ENCODE measurements at regions not wholly inside any gene's neighbourhood (a gene's known extent, or its start where the extent isn't known, plus 50 kb on each side); places are given as distances from the start of the nearest gene placed in this dataset.

DNA sequence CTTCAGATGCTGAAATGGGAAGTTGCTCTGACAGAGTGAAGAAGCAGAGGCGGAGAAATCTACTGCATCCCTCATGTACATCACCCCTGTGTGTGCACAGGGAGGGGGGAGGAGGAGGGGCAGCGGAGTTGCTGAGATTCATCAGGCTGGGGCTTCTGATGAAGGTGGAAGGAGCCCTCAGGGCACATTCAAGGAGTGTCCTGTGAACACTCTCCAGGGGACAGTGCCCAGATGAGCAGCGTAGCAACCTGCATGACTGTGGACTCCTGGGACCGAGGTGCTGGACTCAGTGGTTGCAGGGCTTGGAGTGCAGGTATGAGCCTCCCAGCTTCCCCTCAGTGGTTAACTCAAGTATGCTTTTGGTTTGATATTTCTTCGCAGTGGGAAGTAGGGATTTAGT, 257.8 kb upstream of the B3GAT1 start:
- H3K79me2 ChIP-seq: no peaks in the 10 kb centered on the region
- no peaks in the 10 kb centered on the region for H3K36me3 ChIP-seq (ENCODE audit: control insufficient read depth, insufficient read depth, low read length)
- no peak overlapping the region for H2AFZ ChIP-seq
- H3K4me1 ChIP-seq: no peaks in the 10 kb centered on the region
- TF ChIP-seq, protein P1, sequence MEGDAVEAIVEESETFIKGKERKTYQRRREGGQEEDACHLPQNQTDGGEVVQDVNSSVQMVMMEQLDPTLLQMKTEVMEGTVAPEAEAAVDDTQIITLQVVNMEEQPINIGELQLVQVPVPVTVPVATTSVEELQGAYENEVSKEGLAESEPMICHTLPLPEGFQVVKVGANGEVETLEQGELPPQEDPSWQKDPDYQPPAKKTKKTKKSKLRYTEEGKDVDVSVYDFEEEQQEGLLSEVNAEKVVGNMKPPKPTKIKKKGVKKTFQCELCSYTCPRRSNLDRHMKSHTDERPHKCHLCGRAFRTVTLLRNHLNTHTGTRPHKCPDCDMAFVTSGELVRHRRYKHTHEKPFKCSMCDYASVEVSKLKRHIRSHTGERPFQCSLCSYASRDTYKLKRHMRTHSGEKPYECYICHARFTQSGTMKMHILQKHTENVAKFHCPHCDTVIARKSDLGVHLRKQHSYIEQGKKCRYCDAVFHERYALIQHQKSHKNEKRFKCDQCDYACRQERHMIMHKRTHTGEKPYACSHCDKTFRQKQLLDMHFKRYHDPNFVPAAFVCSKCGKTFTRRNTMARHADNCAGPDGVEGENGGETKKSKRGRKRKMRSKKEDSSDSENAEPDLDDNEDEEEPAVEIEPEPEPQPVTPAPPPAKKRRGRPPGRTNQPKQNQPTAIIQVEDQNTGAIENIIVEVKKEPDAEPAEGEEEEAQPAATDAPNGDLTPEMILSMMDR (IDR thresholded peaks at IDR 0.05): no peak
- H3K4me3 ChIP-seq (ENCODE audit: low read depth, low read length): no peak overlapping the region
- H3K9ac ChIP-seq: no peak overlapping the region
- no peak overlapping the region for H3K27ac ChIP-seq
- H3K9me3 ChIP-seq (ENCODE audit: control insufficient read depth, low read length): no peaks in the 10 kb centered on the region
- no peaks in the 10 kb centered on the region for H3K27me3 ChIP-seq (ENCODE audit: control insufficient read depth, insufficient read depth, low read length)
- H3K4me2 ChIP-seq (ENCODE audit: low read length): no peak overlapping the region

DNA sequence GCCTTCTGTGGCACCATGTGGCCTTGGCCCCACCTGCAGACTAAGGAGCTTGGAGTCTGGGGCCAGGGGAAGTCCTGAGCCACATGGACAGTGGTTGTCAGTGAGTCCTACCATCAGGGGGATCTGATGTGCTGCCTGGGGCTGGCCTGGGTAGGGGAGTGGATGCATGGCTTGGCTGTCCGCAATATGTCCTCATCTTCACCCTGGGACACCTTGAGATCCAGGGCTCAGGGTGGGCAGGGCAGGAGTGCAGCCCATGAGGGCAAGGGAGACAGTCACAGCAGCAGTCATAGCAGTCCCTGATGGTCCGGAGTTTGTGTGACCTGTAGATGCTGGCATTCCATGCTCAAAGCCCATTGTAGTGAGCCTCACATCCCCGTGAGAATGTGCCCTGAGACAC, 256.8 kb upstream of the B3GAT1 start:
- no peak overlapping the region for H2AFZ ChIP-seq
- no peak overlapping the region for H3K9ac ChIP-seq
- no peak overlapping the region for H3K27ac ChIP-seq
- TF ChIP-seq, protein P1 (IDR thresholded peaks at IDR 0.05): no peak
- no peak overlapping the region for H3K4me2 ChIP-seq (ENCODE audit: low read length)
- H3K4me1 ChIP-seq: no peaks in the 10 kb centered on the region
- H3K9me3 ChIP-seq (ENCODE audit: control insufficient read depth, low read length): no peaks in the 10 kb centered on the region
- no peaks in the 10 kb centered on the region for H3K79me2 ChIP-seq
- H3K27me3 ChIP-seq (ENCODE audit: control insufficient read depth, insufficient read depth, low read length): no peaks in the 10 kb centered on the region
- H3K36me3 ChIP-seq (ENCODE audit: control insufficient read depth, insufficient read depth, low read length): no peaks in the 10 kb centered on the region
- H3K4me3 ChIP-seq (ENCODE audit: low read depth, low read length): no peak overlapping the region

DNA sequence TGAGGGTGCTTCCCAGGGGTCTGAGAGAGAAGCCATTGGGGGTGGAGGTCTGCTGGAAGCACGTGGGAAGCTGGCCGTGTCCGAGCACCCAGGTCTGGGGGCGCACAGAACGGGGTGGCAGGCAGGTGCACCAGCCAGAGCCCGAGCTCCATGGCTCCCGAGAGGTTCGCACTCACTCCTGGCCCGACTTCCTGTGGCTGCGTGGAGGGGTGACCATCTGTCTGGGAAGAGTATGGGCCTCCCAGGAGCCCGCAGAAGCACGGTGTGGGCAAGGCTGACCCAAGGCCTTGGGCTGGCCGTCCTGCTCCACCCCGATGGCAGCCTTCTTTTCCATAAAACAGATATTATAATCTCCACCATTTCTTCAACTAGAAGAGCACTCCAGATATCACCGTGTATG, 256.0 kb upstream of the B3GAT1 start:
- no peaks in the 10 kb centered on the region for H3K79me2 ChIP-seq
- no peak overlapping the region for H2AFZ ChIP-seq
- H3K9me3 ChIP-seq (ENCODE audit: control insufficient read depth, low read length): no peaks in the 10 kb centered on the region
- no peak overlapping the region for H3K9ac ChIP-seq
- TF ChIP-seq, protein P1 (IDR thresholded peaks at IDR 0.05): no peak
- H3K4me3 ChIP-seq (ENCODE audit: low read depth, low read length): no peak overlapping the region
- H3K27me3 ChIP-seq (ENCODE audit: control insufficient read depth, insufficient read depth, low read length): no peaks in the 10 kb centered on the region
- no peaks in the 10 kb centered on the region for H3K4me1 ChIP-seq
- no peaks in the 10 kb centered on the region for H3K36me3 ChIP-seq (ENCODE audit: control insufficient read depth, insufficient read depth, low read length)
- H3K4me2 ChIP-seq (ENCODE audit: low read length): no peak overlapping the region
- H3K27ac ChIP-seq: no peak overlapping the region

DNA sequence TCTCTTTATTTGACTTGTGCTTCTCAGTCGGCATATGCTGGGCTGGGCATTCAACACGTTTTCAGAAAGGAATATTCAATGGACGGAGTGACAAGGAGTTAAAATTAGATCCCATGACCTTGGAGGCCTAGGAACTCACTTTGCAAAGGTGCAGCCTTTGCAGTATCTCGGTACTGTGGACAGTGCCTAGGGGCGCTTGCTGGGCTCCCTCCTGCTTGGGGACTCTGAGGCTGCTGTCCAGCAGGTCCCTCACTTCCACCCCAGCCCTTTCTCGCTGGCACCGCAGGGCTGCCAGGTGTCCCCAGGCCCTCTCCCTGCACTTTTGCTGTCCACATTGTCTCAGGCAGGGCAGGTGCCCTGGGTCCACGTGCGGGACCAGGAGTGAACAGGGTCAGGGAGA, 255.5 kb upstream of the B3GAT1 start:
- Histone ChIP-seq H3K79me2 (no peaks in the 10 kb centered on the region), H3K36me3 (ENCODE audit: control insufficient read depth, insufficient read depth, low read length) (no peaks in the 10 kb centered on the region), H3K9ac (no peak overlapping the region), H3K9me3 (ENCODE audit: control insufficient read depth, low read length) (no peaks in the 10 kb centered on the region), H3K4me3 (ENCODE audit: low read depth, low read length) (no peak overlapping the region), H3K27ac (no peak overlapping the region), H3K4me1 (no peaks in the 10 kb centered on the region), H3K4me2 (ENCODE audit: low read length) (no peak overlapping the region), H3K27me3 (ENCODE audit: control insufficient read depth, insufficient read depth, low read length) (no peaks in the 10 kb centered on the region), H2AFZ (no peak overlapping the region)
- TF ChIP-seq, protein P1 (IDR thresholded peaks at IDR 0.05): no peak

- Histone ChIP-seq H3K27me3 (ENCODE audit: control insufficient read depth, insufficient read depth, low read length) (no peaks in the 10 kb centered on the region), H2AFZ (no peak overlapping the region), H3K36me3 (ENCODE audit: control insufficient read depth, insufficient read depth, low read length) (no peaks in the 10 kb centered on the region), H3K4me1 (no peaks in the 10 kb centered on the region), H3K79me2 (no peaks in the 10 kb centered on the region), H3K4me3 (ENCODE audit: low read depth, low read length) (no peak overlapping the region), H3K27ac (no peak overlapping the region), H3K9me3 (ENCODE audit: control insufficient read depth, low read length) (no peaks in the 10 kb centered on the region), H3K9ac (no peak overlapping the region), H3K4me2 (ENCODE audit: low read length) (no peak overlapping the region)
- TF ChIP-seq, protein P1 (IDR thresholded peaks at IDR 0.05): no peak
Observed at GRCh38 chr11:134667175-134667500, 255.1 kb upstream of the B3GAT1 start.

Measured in parathyroid adenoma (tissue), 2 donors.